GOT3 (cell line): ENCODE measurements at regions not wholly inside any gene's neighbourhood (a gene's known extent, or its start where the extent isn't known, plus 50 kb on each side); places are given as distances from the start of the nearest gene placed in this dataset.

Experiments used
- DNase-seq: peaks from one replicate; lab custom pipeline; 2025; ENCODE audit warnings: mixed read lengths; lab: John Stamatoyannopoulos, UW

DNA sequence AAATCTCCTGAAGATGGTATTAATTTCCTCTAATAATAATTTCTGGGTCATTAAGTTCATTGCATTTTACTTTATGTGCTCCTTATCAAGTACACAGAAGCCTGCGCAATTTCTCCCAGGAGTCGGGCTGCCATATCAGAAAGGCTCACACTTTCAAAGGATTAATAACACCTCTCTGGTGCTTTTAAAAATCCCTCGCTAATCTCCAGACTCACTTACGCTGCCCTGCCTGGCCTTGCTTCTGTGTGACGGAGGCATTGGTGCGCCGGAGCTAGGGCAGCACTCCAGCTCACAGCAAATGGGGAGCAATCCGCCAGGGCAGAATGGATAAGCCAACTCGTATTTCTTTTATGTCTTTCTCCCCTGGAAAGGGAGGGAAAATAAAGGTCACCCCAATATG is 300.8 kb downstream of the EFNB2 start:
- no peak for DNase-seq

DNA sequence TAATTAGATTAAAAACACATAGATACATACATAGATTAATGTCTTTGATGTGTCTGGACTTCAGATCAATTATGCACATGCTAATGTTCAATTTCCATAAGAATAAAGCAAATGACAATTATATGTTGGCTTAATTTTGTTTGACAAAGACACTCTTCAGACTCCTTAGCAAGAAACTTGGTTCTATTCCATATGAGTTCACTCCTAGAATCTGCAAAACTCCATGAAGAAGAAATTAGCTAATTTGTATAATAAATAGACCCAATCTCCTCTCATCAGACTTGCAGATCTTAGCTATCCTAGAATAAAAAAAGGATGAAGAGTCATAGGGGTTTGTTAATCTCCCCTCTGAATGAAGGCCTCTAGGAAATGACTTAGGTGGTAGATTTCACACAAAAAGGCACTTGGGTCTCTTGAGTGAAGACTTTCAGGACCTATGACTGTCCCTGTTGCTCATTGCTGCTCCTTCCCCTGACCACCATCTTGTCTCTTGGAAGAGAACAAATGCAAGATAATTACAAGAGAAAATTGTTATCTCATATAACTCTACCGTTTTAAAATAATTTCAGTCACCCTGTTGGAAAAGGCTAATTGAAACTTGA is 302.2 kb downstream of the EFNB2 start:
- DNase-seq = no peak

DNA sequence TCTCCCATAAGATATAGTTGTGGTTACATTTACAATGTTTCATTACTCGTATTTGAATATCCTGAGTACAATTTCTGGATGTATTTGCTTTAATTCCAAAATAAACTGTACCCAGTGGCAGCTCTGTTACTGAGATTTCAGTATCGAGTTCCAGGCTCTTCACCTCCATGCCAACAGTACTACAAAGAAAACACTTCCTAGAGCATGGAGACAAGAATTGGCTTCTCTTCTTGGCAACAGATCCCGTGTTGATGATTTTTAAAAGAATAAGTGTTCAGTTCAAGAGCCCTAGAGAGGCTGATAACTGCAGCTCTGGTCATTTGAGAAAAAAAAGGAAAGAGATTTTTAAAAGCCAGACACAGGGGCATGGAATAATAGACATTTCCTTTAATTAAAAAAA is 302.8 kb downstream of the EFNB2 start:
- DNase-seq = no peak

DNA sequence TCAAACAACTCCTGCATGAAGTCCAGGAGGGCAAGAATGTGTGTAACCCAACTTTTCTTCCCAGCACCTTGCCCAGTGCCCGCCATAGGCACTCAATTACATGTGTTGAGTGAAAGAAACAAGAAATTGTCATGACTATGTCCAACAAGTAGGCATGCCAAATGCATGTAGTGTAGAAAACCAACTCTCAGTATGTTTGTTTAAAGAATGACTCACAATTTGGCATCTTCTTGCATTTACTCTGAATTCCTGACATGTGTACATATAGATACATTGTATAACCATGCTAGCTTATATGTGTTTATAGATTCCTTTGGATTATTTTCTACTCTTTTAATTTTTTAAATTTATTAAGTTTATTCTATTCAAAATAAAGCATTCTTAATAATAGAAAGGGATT is 305.0 kb downstream of the EFNB2 start:
- DNase-seq = no peak

DNA sequence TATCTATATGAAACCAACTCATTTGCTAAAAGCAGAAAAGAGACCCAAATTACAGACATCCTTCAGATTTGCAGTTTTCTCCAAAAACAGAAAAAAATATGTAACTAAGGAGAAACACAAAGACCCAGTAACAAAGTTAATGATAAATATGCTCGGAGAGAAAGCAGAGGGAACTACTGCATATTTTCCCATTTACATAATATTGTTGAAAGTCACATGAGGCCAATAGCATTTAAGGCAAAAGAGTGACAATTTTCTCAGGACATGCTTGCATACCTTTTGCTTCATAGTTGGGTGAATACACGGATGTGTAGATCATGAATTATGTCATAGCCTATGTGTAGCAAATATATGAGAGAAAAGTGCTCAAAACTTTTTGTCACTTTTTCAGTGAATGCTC is 310.3 kb downstream of the EFNB2 start:
- DNase-seq = no peak

DNA sequence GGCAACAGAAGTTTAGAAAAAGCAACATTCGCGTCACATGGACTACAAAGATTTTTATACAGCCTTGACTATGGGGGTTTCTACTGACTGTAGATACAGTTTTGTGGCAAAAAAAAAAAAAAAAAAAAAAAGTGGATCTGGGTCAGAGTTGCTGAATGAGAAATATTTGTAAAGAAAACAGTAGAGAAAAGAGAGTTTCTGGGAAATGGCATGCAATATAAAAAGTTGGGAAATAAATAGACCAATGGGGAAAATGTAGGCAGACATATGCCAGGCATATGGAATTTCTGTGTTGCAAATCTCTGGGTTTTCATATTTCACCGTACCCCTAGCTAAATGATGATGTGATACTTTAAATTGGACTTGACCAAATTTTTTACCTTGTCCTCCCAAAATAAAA is 315.3 kb downstream of the EFNB2 start:
- DNase-seq = no peak

DNA sequence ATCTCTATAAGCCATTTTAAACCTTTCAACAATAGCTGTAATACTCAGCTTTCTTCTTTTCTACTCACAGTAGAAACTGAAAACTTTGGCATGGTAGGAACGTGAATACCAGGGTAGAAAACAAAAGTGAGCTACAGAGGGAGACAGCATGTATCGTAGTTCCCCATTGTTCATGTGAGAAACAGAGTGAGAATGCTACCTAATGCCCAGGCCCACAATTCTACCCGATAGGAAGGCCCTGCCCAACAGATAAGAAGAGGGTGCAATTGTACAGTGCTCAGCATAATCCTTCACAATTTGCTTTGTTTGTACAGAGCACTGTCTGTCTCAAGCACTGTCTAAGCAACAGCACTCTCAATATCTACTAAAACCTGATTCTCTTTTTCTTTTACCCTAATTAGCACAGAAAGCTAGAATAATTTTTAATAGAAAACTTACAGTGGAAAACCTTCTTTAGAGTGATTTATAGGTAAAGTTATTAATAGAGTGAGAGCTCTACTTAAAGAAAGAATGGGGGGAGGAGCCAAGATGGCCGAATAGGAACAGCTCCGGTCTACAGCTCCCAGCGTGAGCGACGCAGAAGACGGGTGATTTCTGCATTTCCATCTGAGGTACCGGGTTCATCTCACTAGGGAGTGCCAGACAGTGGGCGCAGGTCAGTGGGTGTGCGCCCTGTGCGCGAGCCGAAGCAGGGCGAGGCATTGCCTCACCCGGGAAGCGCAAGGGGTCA is 322.3 kb downstream of the EFNB2 start:
- no peak for DNase-seq

DNA sequence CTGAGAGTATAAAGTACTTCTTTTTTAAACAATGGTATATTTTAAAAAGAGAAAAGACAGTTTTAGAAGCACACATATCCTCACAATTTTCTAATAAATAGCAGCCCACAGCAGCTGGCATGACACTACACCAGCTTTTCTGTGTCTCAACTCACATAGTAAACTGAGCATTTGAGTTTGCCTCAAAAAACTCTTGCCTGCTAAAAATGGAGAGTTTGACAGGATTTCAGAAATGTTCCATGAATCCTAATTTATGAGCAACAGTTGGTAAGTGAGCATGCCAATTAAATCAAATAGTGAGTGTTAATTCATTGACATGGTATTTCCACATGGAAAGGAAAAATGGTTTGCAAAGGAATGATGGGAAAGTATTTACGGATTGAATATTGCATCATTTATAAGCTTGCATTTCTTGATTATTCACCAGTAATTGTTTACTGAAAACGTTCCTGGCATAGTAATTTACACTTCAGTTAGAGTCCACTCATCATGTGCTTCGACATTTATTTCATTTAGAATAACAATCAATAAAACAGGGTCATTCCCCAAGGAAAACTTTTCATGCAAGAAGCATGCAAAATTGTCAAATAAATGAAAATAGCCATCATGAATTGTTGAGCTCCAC is 323.0 kb downstream of the EFNB2 start:
- DNase-seq = no peak

DNA sequence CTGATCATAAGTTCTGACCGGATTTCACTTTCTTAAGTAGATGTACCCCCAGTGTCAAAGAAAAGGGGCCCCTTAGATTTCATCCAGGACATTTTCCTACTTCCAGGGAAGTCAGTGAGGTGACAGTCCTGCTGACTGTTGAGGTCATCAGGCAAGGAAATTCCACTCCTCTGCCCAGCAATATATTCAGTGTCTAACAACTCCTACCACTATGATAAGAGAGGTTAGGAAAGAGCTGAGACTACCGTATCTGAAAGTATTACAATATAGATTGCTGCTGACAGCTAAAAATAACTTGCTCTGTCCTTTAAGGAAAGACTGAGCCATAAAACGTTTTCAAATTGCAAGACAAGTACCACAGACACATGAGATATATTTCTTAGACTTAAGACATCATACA is 325.1 kb downstream of the EFNB2 start:
- no peak for DNase-seq

DNA sequence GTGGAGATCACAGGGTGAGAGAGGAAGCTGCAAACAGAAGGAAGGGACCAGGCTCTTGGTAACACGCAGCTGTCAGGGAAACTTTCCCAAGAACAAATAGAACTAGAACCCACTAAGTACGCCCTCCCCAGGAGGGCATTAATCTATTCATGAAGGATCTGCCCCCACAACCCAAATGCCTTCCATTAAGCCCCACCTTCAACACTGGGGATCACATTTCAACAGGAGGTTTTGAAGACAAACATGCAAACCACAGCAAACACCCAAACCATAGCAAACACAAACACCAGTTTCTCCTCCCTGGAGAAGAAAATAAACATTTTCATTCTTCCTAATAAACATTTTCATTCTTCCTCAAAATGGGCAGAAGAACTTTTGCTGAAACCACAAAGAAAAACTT is 329.6 kb downstream of the EFNB2 start:
- DNase-seq = no peak

DNA sequence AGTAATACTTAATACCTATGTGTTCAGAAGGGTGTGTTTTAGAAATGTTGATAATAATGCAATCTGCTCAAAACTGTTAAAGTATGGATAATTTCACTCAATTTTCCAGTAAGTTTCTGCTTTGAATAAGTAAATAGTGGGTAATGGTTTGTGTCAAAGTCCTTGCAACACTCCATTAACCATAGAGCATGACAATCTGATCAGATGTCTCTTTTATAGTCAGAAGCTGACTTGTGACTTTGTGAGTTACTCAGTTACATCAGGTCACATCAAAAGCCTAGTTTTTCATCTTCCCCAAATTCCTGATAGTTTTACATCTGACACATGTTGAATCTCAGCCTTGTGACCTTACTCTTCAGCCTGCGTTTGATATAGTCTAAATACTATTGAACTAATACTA is 338.0 kb downstream of the EFNB2 start:
- DNase-seq = no peak

DNA sequence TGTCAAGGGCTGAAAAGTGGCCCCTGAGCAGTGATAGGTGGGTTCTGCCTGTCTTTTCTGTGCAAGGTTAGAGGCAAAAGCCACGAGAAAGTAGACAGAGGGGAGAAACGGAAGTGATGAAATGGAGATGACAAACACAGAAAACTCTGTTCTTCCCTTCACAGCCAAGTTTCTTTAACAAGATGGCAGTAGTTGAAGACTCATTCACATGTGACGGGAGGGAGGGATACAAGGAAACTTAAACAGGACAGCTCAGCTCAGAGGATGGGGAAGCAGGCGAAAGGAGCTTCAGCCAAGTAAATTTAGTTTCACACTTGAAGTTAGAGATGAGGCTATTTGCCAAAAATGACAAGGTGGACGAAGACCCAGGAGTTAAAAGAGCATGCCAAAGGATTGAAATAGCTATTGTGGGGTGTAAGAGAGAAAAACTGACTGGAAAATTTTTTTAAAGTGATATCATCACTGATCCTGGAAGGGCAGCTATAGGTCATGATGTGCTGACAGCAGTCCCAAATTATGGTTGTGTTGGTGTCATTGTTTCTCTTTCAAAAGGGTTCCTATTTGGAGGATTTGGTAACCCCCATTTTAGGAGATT is 347.9 kb downstream of the EFNB2 start:
- DNase-seq = no peak

DNA sequence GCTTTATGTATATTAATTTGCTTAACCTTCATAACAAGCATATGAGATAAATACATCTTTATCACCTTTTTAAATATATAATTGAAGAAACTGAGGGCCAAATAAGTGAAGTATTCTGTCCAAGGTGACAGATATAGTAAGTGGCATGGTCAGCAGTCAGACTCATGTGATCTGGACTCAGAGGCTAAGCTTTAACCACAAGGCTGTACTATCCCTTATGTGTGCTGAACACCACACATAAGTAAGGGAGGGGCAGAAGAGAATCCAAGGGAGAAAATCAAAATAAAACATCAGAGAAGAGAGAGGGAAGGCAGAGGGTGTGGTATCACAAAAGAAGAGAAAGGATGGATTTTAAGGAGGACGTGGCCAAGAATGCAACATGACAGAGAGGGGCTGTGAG is 348.4 kb downstream of the EFNB2 start:
- no peak for DNase-seq

DNA sequence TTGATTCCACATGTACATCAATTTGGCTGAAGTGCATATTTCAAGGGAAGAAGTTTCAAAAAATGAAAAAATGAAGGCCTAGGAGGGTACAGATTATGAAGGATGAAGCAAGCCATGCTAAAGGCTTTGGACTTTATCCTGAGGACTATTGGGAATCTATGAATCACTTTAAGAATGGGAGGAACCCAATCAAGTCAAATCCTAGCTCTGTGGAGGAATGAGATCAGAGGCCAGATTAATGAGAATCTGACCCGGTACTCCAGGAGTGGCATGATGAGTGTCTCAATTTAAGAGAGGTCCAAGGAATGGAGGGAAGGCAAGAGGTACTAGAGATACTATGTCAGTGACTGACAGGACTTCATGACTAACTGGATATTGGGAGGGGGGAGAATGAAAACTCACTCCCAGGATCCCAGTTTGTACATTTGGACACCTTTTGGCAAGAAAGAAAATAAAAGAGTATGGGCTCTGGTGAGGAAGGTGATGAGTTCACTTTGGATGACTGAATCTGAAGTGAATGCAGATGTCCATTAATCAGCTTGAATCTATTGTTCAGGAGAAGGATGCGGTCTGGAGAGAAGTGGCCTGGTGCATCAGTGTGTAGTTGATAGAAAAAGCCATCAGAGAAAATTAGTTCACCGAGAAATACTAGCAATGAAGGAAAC is 349.0 kb downstream of the EFNB2 start:
- DNase-seq = no peak

DNA sequence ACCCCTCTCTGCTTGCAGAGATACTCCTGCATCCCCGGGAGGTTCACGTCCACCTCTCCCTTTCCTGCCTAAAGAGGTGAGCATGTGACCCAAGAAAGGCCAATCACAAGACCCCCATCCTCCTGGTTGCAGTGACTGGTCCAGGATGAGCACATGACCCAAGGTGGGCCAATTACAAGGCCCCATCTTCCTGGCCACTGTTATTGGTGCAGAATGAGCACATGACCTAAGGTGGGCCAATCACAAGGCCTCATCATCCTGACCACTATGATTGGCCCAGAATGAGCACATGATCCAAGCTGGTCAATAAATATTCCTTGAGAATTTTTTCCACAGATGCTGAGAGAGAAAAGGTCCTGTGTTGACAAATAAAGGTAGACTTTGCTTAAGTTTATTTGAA is 350.7 kb downstream of the EFNB2 start:
- DNase-seq = no peak

DNA sequence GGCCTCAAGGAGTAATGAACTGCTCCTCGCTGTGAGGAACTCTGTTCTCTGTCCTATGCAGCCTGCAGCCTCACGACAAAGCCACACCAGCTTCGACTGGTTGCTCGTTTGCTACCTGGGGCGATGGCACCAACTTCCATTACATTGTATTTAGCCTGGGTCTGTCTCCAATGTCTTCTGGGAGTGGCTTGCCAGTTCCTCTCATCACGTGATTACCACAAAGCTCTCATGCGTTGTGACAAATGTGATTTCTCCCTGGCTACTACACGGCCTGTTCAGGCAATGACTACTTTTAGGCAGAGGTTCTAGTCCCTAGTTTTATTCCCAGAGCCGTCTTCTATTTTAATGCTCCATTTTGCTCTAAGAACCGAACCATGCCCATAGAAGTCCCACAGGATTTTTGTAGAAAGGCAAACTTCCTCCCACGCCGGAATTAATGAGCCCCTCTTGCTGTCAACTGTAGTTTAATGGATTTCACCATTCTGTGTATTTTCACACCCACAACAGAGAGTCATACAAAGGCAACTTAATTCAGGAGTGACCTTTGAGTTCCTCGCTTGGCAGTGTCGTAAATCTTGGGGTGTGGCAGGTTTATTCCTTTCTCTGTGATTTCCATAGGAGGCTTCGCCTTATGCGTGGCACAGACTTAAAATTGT is 351.9 kb downstream of the EFNB2 start:
- no peak for DNase-seq

DNA sequence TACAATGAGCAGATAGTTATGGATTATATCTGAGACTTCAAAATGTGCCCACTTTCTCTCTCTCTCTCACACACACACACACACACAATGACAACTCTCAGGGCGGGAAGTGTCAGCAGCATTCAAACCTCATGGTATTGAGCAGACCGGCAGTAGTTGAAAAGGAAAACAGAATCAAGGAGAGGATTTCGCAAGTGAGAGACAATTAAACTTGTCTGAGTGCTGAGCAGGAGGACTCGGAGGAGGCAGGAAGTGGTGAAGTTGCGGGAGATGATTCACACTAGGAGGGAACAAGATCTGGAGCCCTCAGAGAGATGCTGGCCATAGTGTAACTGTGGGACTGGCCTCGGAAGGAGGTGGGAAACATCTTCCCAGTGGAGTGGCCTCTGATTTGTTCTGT is 353.1 kb downstream of the EFNB2 start:
- no peak for DNase-seq

DNA sequence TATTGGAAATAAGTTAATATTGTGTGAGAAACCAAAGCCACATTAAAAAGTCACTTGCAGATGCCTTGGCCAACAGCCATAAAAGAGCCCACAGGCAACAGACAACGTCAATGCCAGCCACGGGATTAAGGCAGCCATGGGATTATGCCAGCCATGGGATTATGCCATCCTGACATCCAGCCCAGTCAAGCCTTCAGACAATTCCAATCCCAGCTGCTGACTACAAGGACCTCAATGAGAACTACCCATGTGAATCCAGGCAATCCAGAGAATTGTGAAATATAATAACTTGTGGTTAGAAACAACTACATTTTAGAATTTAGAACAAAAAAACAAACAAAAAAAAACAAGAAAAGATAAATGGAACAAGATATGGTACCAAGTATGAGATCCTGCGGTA is 356.6 kb downstream of the EFNB2 start:
- no peak for DNase-seq

DNA sequence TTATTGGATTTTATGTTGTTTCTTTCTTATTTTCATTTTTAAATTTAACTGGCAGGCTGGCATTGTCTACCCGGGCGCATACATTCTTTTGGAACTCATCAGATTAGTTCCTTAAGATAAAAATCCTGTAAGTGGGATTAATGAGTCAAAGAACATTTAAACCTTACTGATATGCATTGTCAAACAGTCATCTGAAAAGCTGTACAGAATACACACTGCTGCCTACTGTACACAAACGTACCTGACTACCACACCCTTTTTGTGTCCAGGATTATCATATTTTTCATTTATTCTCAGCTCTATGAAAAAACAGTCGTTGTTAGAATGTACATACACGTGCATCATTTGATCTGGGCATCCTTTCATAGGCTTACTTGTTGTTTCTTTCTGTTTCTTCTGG is 358.3 kb downstream of the EFNB2 start:
- no peak for DNase-seq

DNA sequence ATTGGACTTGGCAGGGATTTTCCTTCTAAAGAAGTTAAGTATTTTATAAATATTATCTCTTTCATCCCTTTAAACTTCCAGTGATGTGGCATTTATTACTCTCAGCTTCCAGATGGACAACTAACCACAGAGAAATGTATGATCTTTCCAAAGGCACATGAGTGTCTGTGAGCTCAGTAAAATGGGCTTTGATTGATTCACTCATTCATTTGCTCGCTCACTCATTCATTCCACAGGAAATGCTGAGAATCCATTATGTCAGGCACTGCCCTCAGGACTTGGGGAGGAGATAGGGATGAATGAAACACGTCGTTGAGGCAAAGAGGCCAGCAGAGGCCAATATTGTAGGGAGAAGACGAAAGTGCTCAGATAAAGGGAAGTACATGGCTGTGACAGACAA is 359.3 kb downstream of the EFNB2 start:
- no peak for DNase-seq

DNA sequence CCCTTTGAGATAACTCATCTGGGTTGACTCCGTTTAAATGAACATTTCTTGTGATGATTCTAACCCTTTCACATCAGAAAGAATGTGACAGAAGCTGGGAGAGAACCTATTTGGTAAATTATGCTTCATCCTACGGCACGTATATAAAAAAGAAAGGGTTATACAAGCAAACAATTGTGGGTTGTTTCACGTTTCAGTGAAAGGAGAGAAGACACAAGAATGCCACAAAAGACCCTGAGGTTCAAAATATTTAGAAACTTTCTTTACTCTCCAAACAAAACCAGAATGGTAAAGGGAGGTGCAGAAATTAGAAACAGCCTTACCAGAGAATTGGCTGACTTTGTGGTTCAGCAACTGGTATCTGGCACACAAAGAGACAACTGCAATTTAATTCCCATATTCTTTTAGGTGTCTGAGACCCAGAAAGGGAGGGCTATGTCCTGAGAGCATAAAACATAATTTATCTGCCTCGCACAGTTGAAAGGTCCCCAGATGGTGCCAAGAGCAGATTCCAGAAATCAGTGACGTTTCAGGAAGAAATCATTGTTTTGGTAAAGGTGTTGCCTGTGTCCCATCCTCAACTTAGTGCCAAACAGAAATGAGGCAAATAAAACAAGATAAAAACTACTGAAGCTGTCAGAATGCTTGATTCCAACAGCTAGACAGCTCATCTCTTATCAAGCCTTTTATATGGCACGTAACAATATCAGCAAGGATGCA is 361.4 kb downstream of the EFNB2 start:
- no peak for DNase-seq

DNA sequence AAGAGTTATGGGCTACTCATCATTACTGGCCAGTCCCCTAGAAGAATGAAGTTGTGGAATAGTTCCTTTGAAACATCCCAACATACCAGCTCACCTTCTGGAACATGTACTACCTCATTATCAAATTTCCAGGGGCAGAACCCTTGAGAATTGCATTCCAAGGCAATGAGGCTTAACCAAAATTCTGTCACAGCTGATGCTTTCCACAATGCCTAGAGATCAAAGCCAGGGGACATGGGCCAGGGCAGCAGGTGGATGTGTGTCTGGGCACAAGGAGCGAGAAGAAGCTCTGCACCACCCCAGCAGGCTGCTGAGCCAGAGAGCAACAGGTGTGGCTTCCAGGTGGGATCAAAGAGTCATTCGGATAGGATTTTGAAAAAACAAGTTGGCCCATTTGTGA is 362.1 kb downstream of the EFNB2 start:
- DNase-seq = no peak
